ENCODE measurements at regions not wholly inside any gene's neighbourhood (a gene's known extent, or its start where the extent isn't known, plus 50 kb on each side); places are given as distances from the start of the nearest gene placed in this dataset.

DNA sequence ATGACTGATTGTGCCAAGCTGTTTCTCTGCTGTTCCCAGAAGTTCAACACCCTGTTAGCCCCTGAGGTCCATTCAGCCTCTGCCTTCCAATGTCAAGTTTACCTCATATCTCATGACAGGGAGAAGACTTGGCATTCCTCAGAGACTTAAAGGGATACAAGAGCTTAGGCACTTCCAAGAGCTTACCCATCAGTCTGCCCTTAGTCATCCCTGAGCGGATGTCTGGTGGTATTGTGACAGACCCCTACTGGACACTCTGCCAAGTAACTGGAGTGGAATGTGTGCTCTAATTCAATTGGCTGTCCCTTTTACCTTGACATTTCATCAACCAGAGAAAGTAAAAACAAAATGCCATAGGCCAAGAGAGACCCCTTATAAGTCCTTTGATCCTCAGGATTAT, 151.5 kb downstream of the AASDHPPT start:
- H4K20me1 ChIP-seq (ENCODE audit: insufficient read depth, low read length) = no peaks in the 10 kb centered on the region
- Mint-ChIP-seq H3K4me1 (ENCODE audit: low read depth, unreplicated experiment) (no peaks in the 10 kb centered on the region), H3K9me3 (ENCODE audit: unreplicated experiment) (peaks cover 15% of the 10 kb centered on the region), H3K36me3 (ENCODE audit: low read depth, unreplicated experiment) (peaks cover 3% of the 10 kb centered on the region), H3K27ac (ENCODE audit: unreplicated experiment) (no peak overlapping the region), H3K27me3 (ENCODE audit: low read depth, unreplicated experiment) (no peaks in the 10 kb centered on the region), H3K4me3 (ENCODE audit: unreplicated experiment) (no peak overlapping the region)
- no peak overlapping the region for H3K4me3 ChIP-seq (ENCODE audit: insufficient read depth, low read depth, low read length)
- no peaks in the 10 kb centered on the region for H3K9me3 ChIP-seq (ENCODE audit: insufficient read depth, low read depth, low read length)
- H2AFZ ChIP-seq (ENCODE audit: low read depth, low read length) = no peak overlapping the region
- TF ChIP-seq EZH2 (IDR thresholded peaks at IDR 0.05; ENCODE audit: insufficient read depth, low read length) = no peak
- TF ChIP-seq, protein P1, sequence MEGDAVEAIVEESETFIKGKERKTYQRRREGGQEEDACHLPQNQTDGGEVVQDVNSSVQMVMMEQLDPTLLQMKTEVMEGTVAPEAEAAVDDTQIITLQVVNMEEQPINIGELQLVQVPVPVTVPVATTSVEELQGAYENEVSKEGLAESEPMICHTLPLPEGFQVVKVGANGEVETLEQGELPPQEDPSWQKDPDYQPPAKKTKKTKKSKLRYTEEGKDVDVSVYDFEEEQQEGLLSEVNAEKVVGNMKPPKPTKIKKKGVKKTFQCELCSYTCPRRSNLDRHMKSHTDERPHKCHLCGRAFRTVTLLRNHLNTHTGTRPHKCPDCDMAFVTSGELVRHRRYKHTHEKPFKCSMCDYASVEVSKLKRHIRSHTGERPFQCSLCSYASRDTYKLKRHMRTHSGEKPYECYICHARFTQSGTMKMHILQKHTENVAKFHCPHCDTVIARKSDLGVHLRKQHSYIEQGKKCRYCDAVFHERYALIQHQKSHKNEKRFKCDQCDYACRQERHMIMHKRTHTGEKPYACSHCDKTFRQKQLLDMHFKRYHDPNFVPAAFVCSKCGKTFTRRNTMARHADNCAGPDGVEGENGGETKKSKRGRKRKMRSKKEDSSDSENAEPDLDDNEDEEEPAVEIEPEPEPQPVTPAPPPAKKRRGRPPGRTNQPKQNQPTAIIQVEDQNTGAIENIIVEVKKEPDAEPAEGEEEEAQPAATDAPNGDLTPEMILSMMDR (IDR thresholded peaks at IDR 0.05; ENCODE audit: insufficient read depth, low read depth, low read length) = no peak
- no peak overlapping the region for H3K9ac ChIP-seq (ENCODE audit: low read length)
- no peaks in the 10 kb centered on the region for H3K36me3 ChIP-seq (ENCODE audit: insufficient read depth, low read length)
- no peaks in the 10 kb centered on the region for H3K4me1 ChIP-seq (ENCODE audit: insufficient read depth, low read length)
- no peak for FAIRE-seq
- no peak overlapping the region for H3K27ac ChIP-seq (ENCODE audit: low read depth, low read length)
- H3K79me2 ChIP-seq (ENCODE audit: insufficient read depth, low read length) = no peaks in the 10 kb centered on the region
- no peak overlapping the region for H3K4me2 ChIP-seq (ENCODE audit: low read length)
- no peak for DNase-seq (ENCODE audit: low read depth)
- no peaks in the 10 kb centered on the region for H3K27me3 ChIP-seq (ENCODE audit: insufficient read depth, low read length)

DNA sequence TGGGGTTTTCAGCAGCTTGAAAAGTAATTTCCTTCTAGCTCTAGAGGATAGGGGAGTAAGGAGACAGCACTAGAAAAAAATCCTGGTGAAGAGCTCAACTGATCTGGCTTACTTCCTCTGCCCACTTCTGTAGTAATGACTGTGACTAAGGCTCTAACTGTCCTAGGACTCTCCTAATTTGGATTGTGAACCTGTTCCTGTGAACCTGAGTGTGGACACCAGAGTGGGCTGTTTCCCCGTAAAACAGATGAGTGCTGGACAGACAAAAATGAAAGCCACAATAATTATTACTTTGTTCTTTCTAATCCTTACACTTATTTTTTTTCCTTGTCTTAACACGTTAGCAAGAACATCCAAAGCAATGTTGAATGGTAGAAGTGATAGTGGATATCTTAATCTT, 154.1 kb downstream of the AASDHPPT start:
- Mint-ChIP-seq H3K27ac (ENCODE audit: unreplicated experiment) (no peak overlapping the region), H3K4me3 (ENCODE audit: unreplicated experiment) (no peak overlapping the region), H3K36me3 (ENCODE audit: low read depth, unreplicated experiment) (peaks cover 3% of the 10 kb centered on the region), H3K9me3 (ENCODE audit: unreplicated experiment) (peaks cover 14% of the 10 kb centered on the region), H3K27me3 (ENCODE audit: low read depth, unreplicated experiment) (no peaks in the 10 kb centered on the region), H3K4me1 (ENCODE audit: low read depth, unreplicated experiment) (no peaks in the 10 kb centered on the region)
- H4K20me1 ChIP-seq (ENCODE audit: insufficient read depth, low read length) = no peaks in the 10 kb centered on the region
- no peaks in the 10 kb centered on the region for H3K27me3 ChIP-seq (ENCODE audit: insufficient read depth, low read length)
- no peak overlapping the region for H2AFZ ChIP-seq (ENCODE audit: low read depth, low read length)
- H3K79me2 ChIP-seq (ENCODE audit: insufficient read depth, low read length) = no peaks in the 10 kb centered on the region
- H3K9ac ChIP-seq (ENCODE audit: low read length) = no peak overlapping the region
- DNase-seq (ENCODE audit: low read depth) = peak; percentile 34
- no peak overlapping the region for H3K4me3 ChIP-seq (ENCODE audit: insufficient read depth, low read depth, low read length)
- FAIRE-seq = no peak
- H3K4me2 ChIP-seq (ENCODE audit: low read length) = no peak overlapping the region
- H3K27ac ChIP-seq (ENCODE audit: low read depth, low read length) = no peak overlapping the region
- H3K9me3 ChIP-seq (ENCODE audit: insufficient read depth, low read depth, low read length) = no peaks in the 10 kb centered on the region
- no peaks in the 10 kb centered on the region for H3K4me1 ChIP-seq (ENCODE audit: insufficient read depth, low read length)
- H3K36me3 ChIP-seq (ENCODE audit: insufficient read depth, low read length) = no peaks in the 10 kb centered on the region
- TF ChIP-seq, protein P1 (IDR thresholded peaks at IDR 0.05; ENCODE audit: insufficient read depth, low read depth, low read length) = peak; percentile 9
- no peak for TF ChIP-seq EZH2 (IDR thresholded peaks at IDR 0.05; ENCODE audit: insufficient read depth, low read length)

DNA sequence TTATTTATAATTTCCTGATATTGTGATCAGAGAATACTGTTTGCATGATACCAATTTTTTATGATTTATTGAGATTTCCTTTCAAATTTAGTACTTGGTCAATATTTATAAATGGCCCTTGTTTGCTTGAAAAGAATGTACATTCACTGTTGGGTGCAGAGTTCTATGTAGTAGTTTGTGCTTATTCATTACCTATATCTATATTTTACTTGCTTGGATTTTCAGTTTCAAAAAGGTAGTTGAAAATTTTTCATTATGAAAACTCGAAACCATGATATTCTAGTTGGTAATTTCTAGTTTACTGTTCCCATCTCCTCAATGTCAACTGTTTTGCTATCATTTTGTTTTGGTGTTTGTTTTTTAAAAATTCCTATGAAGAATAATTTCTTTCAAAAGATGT, 155.7 kb downstream of the AASDHPPT start:
- H3K4me1 Mint-ChIP-seq (ENCODE audit: low read depth, unreplicated experiment) = no peaks in the 10 kb centered on the region
- H3K36me3 Mint-ChIP-seq (ENCODE audit: low read depth, unreplicated experiment) = peaks cover 3% of the 10 kb centered on the region
- no peak overlapping the region for H3K27ac ChIP-seq (ENCODE audit: low read depth, low read length)
- no peaks in the 10 kb centered on the region for H3K9me3 ChIP-seq (ENCODE audit: insufficient read depth, low read depth, low read length)
- FAIRE-seq = no peak
- no peaks in the 10 kb centered on the region for H3K27me3 ChIP-seq (ENCODE audit: insufficient read depth, low read length)
- H3K9me3 Mint-ChIP-seq (ENCODE audit: unreplicated experiment) = peaks cover 12% of the 10 kb centered on the region
- H3K79me2 ChIP-seq (ENCODE audit: insufficient read depth, low read length) = no peaks in the 10 kb centered on the region
- H3K4me3 Mint-ChIP-seq (ENCODE audit: unreplicated experiment) = no peak overlapping the region
- H2AFZ ChIP-seq (ENCODE audit: low read depth, low read length) = no peak overlapping the region
- H4K20me1 ChIP-seq (ENCODE audit: insufficient read depth, low read length) = no peaks in the 10 kb centered on the region
- no peak overlapping the region for H3K4me3 ChIP-seq (ENCODE audit: insufficient read depth, low read depth, low read length)
- no peaks in the 10 kb centered on the region for H3K36me3 ChIP-seq (ENCODE audit: insufficient read depth, low read length)
- DNase-seq (ENCODE audit: low read depth) = no peak
- no peaks in the 10 kb centered on the region for H3K4me1 ChIP-seq (ENCODE audit: insufficient read depth, low read length)
- H3K27ac Mint-ChIP-seq (ENCODE audit: unreplicated experiment) = no peak overlapping the region
- H3K27me3 Mint-ChIP-seq (ENCODE audit: low read depth, unreplicated experiment) = no peaks in the 10 kb centered on the region
- TF ChIP-seq, protein P1 (IDR thresholded peaks at IDR 0.05; ENCODE audit: insufficient read depth, low read depth, low read length) = no peak
- no peak for TF ChIP-seq EZH2 (IDR thresholded peaks at IDR 0.05; ENCODE audit: insufficient read depth, low read length)
- no peak overlapping the region for H3K9ac ChIP-seq (ENCODE audit: low read length)
- no peak overlapping the region for H3K4me2 ChIP-seq (ENCODE audit: low read length)

All from astrocyte (in vitro differentiated cells and primary cell).